ENCODE measurements at regions not wholly inside any gene's neighbourhood (a gene's known extent, or its start where the extent isn't known, plus 50 kb on each side); places are given as distances from the start of the nearest gene placed in this dataset.

GRCh38 chr5:35345222-35345621, 114.9 kb upstream of the PRLR start:
- 44 to 80% methylated on average over 1 of the region's 1 CpG for WGBS, 2 donors (ENCODE audit: low coverage in 1 of 2)
- no peaks in the 10 kb centered on the region for H3K4me1 ChIP-seq
- no peak for ATAC-seq
- TF ChIP-seq CTCF (IDR thresholded peaks at IDR 0.05) (no peak), POLR2AphosphoS5 (IDR thresholded peaks at IDR 0.05) (no peak), EP300 (IDR thresholded peaks at IDR 0.05) (no peak), POLR2A (IDR thresholded peaks at IDR 0.05) (no peak)
- H3K27me3 ChIP-seq = no peaks in the 10 kb centered on the region
- H3K27ac ChIP-seq = no peak overlapping the region
- no peak overlapping the region for H3K4me3 ChIP-seq
- no peaks in the 10 kb centered on the region for H3K36me3 ChIP-seq
- peaks cover 0 to 12% (median 0%) of the 10 kb centered on the region in 3 donors for H3K9me3 ChIP-seq

DNA sequence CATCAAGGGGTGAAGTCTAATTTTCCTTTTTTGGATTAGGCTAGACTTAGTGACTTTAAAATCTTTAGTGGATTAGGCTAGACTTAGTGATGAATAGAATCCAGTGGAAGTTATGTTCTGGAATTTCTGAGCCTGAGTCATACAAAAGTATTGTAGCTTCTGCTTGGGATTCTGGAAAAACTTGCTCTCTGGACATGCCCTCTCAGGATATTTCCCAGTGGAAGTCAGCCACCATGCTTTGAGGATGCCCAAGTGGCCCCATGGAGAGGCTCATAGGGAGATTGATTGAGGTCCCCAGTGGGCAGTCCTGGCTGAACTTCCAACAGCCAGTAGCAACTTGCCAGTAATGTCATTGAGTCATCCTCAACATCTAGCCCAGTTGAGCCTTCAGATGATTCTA, 112.4 kb upstream of the PRLR start:
- Histone ChIP-seq H3K27me3 (no peaks in the 10 kb centered on the region), H3K27ac (no peak overlapping the region), H3K4me3 (no peak overlapping the region), H3K9me3 (peaks cover 0 to 8% (median 0%) of the 10 kb centered on the region in 3 donors), H3K36me3 (no peaks in the 10 kb centered on the region), H3K4me1 (no peaks in the 10 kb centered on the region)
- no peak for TF ChIP-seq POLR2A (IDR thresholded peaks at IDR 0.05)
- TF ChIP-seq EP300 (IDR thresholded peaks at IDR 0.05) = no peak
- no peak for TF ChIP-seq POLR2AphosphoS5 (IDR thresholded peaks at IDR 0.05)
- TF ChIP-seq CTCF (IDR thresholded peaks at IDR 0.05) = no peak
- ATAC-seq = no peak

GRCh38 chr5:35341189-35341588, 110.9 kb upstream of the PRLR start:
- 80 to 91% methylated on average over 1 of the region's 1 CpG for WGBS, 2 donors (ENCODE audit: low coverage in 1 of 2)
- TF ChIP-seq POLR2AphosphoS5 (IDR thresholded peaks at IDR 0.05) (no peak), POLR2A (IDR thresholded peaks at IDR 0.05) (no peak), EP300 (IDR thresholded peaks at IDR 0.05) (no peak), CTCF (IDR thresholded peaks at IDR 0.05) (no peak)

DNA sequence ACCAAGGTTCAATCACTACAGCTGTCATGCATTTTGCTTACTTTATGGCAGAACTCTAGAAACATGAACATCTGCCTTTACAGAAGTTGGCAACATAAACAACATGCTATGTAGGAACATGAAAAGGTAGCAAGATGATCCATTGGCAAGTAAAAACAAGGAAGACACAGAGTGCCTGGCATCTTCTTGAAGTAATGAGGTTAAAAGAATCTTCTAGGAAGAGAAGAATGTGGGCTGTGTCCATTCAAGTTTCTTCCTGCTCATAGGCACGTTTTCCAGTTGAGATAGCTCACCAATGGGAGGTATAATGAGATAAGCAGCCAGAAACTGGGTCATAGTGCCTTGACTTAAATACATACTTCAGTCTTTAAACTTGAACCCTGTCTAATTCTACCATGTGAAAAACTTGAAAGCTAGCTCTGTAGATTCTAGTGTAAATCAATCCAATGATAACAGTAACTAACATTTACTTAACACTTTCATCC, 109.4 kb upstream of the PRLR start:
- WGBS, 2 donors (ENCODE audit: low coverage in 1 of 2) = 30 to 89% methylated on average over 1 of the region's 1 CpG
- H3K4me1 ChIP-seq = no peaks in the 10 kb centered on the region
- peaks cover 0 to 8% (median 0%) of the 10 kb centered on the region in 3 donors for H3K9me3 ChIP-seq
- TF ChIP-seq POLR2AphosphoS5 (IDR thresholded peaks at IDR 0.05) = no peak
- no peak for TF ChIP-seq CTCF (IDR thresholded peaks at IDR 0.05)
- no peak for TF ChIP-seq POLR2A (IDR thresholded peaks at IDR 0.05)
- no peak for TF ChIP-seq EP300 (IDR thresholded peaks at IDR 0.05)
- H3K36me3 ChIP-seq = no peaks in the 10 kb centered on the region
- no peak overlapping the region for H3K27ac ChIP-seq
- ATAC-seq = no peak
- no peak overlapping the region for H3K4me3 ChIP-seq
- no peaks in the 10 kb centered on the region for H3K27me3 ChIP-seq

More at GRCh38 chr5:35341189-35341588, 110.9 kb upstream of the PRLR start:
- no peak overlapping the region for H3K27ac ChIP-seq
- no peak for ATAC-seq
- H3K9me3 ChIP-seq = peaks cover 0 to 8% (median 0%) of the 10 kb centered on the region in 3 donors
- H3K4me3 ChIP-seq = no peak overlapping the region
- no peaks in the 10 kb centered on the region for H3K36me3 ChIP-seq
- H3K27me3 ChIP-seq = no peaks in the 10 kb centered on the region
- no peaks in the 10 kb centered on the region for H3K4me1 ChIP-seq

DNA sequence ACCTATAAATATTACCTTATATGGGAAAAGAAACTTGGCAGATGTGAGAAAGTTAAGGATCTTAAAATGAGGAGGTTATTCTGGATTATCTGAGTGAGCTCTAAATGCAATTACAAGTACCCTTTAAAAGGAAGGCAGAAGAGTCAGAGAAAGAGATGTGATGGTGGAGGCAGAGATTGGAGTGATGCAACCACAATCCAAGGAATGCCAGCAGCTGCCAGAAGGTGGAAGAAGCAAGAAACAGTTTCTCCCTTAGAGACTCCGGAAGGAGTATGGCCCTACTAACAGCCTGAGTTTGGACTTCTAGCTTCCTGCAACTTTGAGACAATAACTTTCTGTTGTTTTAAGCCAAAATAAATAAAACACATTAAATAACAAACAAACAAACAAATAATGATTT, 108.7 kb upstream of the PRLR start:
- Histone ChIP-seq H3K4me1 (no peaks in the 10 kb centered on the region), H3K27me3 (no peaks in the 10 kb centered on the region), H3K4me3 (no peak overlapping the region), H3K27ac (no peak overlapping the region), H3K9me3 (peaks cover 0 to 8% (median 0%) of the 10 kb centered on the region in 3 donors), H3K36me3 (no peaks in the 10 kb centered on the region)
- no peak for ATAC-seq
- 87 to 100% methylated on average over 1 of the region's 1 CpG for WGBS, 2 donors (ENCODE audit: low coverage in 1 of 2)
- no peak for TF ChIP-seq POLR2AphosphoS5 (IDR thresholded peaks at IDR 0.05)

DNA sequence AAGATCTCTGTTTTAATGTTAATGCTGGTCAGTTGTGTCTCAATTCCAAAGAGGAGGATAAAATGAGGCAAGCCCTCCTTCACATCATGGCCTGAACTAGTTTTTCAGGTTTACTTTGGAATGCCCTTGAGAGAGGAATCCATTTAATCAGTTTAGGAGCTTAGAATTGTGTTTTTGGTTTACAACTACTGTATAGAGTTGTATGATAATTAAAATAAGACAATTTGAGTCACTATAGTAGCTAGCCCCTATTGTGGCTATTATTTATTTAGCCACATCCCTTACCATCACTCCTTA, 107.8 kb upstream of the PRLR start:
- Histone ChIP-seq H3K27me3 (no peaks in the 10 kb centered on the region), H3K4me1 (no peaks in the 10 kb centered on the region), H3K36me3 (no peaks in the 10 kb centered on the region), H3K9me3 (peaks cover 0 to 8% (median 0%) of the 10 kb centered on the region in 3 donors), H3K4me3 (no peak overlapping the region), H3K27ac (no peak overlapping the region)
- no peak for ATAC-seq
- TF ChIP-seq POLR2A (IDR thresholded peaks at IDR 0.05) (no peak), CTCF (IDR thresholded peaks at IDR 0.05) (no peak), EP300 (IDR thresholded peaks at IDR 0.05) (no peak), POLR2AphosphoS5 (IDR thresholded peaks at IDR 0.05) (no peak)
